Sigmoid colon (tissue), 4 donors: ENCODE measurements at regions not wholly inside any gene's neighbourhood (a gene's known extent, or its start where the extent isn't known, plus 50 kb on each side); places are given as distances from the start of the nearest gene placed in this dataset.

Experiments used
- CTCF ChIP-seq, 4 experiments: fragments of 450-650 bp in 3 of 4; fragments of 200-600 bp in 1 of 4; IDR thresholded peaks; one replicate each; pipeline ENCODE4 v1.5.1; 2016 to 2019; ENCODE audit warnings: antibody characterized with exemption in 4 of 4, mild to moderate bottlenecking in 3 of 4, moderate library complexity in 2 of 4
- POLR2AphosphoS5 ChIP-seq, 4 donors: sonication (generic); formaldehyde crosslinking; IDR thresholded peaks; one replicate each; pipeline ENCODE4 v1.6.1; 2017; ENCODE audit warnings: antibody characterized with exemption in 4 of 4

- no peak for TF ChIP-seq POLR2AphosphoS5 (IDR thresholded peaks at IDR 0.05)
- TF ChIP-seq CTCF (IDR thresholded peaks at IDR 0.05), result no peak
Observed at GRCh38 chr1:10870493-10871096, 74.1 kb upstream of the CASZ1 start.
